HG03280 (cell line): ENCODE measurements at regions not wholly inside any gene's neighbourhood (a gene's known extent, or its start where the extent isn't known, plus 50 kb on each side); places are given as distances from the start of the nearest gene placed in this dataset.
"Not testable (repeated sequence)": the region's sequence is repeated elsewhere in the genome, so short reads cannot be mapped to it uniquely, and the experiment has no call there.

ENCODE experiments used
- ATAC-seq: cut with Tn5 transposase; IDR thresholded peaks from one replicate; pipeline ENCODE4 v1.9.1; 2021; ENCODE audit warnings: mild to moderate bottlenecking, moderate library complexity; ENCODE audit not compliant: unreplicated experiment

DNA sequence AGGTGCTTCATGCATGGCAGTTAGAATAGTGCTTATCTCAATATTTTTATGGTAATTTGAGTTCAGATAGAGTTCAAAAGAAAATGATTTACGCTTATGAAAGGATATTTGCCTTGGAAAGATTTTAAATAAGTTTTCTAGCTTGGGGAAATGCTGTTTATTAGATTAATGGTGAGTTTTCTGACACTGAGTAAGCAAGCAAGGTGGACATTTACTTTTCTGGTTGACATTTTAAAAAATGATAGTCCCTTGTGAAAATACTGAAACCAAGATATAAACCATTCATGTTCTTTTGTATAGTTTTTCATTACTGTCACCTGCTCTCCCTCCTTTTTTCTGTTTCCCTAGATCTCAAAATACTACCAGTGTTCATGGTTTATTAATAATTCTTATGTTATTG lies 1034.8 kb upstream of the SPRY2 start:
- no peak for ATAC-seq

DNA sequence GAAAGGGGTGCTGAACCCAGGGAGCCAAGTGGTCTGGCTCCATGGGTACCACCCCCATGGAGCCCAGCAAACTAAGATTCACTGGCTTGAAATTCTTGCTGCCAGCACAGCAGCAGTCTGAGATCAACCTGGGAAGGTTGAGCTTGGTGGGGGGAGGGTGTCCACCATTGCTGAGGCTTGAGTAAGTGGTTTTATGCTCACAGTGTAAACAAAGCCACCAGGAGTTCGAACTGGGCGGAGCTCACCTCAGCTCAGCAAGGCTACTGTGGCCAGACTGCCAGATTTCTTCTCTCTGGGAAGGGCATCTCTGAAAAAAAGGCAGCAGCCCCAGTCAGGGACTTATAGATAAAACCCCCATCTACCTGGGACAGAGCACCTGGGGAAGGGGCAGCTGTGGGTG lies 1021.8 kb upstream of the SPRY2 start:
- not testable (repeated sequence) for ATAC-seq

DNA sequence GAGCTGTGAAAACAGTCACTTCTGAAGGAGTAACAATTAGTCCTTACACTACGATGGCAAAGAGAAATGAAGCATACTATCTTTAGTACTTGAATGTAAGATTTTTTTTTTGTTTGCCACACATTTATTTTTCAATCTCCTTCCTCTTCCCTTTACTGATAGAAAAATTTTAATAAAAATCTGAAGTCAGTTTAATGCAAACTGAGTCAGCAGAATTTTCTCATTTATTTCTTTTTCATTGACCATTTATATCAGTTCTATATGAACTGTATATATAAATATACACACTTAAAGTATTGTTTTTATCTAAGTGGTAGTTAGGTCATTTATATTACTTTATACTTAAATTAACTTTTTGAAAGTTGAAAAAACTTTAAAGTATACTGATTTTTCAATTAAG lies 1009.1 kb upstream of the SPRY2 start:
- no peak for ATAC-seq

DNA sequence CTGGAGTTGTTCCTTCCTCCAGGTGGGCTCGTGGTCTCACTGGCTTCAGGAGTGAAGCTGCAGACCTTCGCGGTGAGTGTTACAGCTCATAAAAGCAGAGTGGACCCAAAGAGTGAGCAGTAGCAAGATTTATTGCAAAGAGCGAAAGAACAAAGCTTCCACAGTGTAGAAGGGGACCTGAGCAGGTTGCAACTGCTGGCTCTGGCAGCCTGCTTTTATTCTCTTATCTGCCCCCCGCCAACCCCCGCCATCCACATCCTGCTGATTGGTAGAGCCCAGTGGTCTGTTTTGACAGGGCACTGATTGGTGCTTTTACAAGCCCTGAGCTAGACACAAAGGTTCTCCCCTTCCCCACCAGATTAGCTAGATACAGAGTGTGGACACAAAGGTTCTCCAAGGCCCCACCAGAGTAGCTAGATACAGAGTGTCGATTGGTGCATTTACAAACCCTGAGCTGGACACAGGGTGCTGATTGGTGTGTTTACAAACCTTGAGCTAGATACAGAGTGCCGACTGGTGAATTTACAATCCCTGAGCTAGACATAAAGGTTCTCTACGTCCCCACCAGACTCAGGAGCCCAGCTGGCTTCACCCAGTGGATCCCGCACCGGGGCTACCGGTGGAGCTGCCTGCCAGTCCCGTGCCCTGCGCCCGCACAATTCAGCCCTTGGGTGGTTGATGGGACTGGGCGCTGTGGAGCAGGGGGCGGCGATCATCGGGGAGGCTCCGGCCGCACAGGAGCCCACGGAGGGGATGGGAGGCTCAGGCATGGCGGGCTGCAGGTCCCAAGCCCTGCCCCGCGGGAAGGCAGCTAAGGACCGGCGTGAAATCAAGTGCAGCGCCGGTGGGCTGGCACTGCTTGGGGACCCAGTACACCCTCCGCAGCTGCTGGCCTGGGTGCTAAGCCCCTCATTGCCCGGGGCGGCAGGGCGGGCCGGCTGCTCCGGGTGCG lies 999.5 kb upstream of the SPRY2 start:
- ATAC-seq, result not testable (repeated sequence)

DNA sequence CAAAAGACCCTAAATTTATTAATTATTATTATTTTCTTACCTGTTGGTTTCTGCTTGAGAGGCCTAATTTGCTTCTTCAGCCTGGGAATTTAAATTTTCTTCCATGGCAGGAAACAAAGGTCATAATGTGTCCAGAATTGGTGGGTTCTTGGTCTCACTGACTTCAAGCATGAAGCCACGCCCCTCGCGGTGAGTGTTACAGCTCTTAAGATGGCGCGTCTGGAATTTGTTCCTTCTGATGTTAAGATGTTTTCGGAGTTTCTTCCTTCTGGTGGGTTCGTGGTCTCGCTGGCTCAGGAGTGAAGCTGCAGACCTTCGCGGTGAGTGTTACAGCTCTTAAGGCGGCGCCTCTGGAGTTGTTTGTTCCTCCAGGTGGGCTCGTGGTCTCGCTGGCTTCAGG lies 998.7 kb upstream of the SPRY2 start:
- ATAC-seq, result not testable (repeated sequence)

DNA sequence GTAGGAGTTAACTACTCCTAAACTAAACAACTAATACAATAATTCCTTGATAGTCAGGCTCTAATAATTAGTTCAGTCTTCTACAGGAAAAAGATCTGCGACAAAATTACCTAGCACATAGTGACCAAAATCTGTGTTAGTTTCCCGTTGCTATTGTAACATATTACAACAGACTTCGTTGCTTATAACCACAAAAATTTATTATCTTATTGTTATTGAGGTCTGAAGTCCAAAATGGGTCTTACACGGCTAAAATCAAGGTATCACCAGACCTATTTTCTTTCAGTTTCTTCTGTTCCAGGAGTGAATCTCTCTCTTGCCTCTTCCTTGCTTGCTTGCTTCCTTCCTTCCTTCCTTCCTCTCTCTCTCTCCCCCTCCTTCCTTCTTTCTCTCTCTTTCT lies 993.6 kb upstream of the SPRY2 start:
- ATAC-seq, result no peak

DNA sequence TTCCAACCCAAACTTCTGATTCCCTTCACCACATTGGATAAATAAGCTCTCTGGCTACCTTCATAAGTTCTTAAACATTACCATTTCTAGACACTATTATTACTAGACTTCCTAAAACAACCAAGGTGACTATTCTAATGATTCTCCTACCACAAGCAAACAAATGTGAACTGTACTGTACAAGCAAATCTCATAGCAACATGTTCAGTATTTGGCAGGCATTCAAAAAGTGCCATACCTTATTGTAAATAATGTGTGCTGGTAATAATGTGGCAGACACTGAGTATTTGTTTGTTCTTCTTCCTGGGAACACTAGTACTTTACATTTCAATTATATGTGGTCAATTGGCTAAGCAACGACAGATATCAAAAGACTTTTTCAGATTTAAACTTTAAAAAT lies 986.0 kb upstream of the SPRY2 start:
- ATAC-seq, result no peak

DNA sequence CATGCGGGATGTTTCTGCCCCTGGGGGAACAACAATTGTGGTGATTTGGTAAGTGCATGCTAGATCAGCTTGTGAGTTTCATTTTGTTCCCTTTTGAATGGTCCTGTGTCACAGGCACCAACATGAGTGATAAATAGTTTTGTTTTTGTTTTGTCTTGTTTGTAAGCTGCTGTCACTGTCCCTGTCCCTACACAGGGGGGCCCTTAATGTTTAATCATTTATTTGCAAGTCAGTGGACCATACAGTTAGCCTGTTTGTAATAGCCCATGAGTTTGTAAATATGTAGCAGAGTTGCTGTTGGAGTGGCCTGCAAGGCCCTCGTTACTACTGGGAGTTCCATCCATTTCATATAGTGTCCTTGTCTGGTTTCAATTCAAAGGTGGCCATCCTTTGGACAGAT lies 979.6 kb upstream of the SPRY2 start:
- ATAC-seq, result no peak

DNA sequence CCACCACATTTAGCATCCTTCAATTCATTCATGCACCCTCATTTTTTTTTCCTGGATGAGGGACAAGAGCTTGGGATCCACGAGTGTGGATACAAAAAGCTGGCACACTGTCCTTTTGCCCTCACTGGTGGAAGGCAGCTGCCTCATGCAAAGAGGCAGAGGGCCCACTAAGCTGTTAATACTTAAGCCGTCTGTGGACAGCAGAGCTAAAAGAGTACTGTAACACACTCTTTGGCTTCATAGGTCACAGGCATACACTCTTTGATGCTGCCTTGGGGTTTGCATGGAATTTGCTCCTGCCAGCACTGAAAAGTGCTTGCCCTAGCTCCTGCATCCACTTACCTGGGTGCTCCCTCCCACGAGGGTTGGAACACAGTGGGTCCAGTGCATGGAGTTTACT lies 978.4 kb upstream of the SPRY2 start:
- no peak for ATAC-seq

DNA sequence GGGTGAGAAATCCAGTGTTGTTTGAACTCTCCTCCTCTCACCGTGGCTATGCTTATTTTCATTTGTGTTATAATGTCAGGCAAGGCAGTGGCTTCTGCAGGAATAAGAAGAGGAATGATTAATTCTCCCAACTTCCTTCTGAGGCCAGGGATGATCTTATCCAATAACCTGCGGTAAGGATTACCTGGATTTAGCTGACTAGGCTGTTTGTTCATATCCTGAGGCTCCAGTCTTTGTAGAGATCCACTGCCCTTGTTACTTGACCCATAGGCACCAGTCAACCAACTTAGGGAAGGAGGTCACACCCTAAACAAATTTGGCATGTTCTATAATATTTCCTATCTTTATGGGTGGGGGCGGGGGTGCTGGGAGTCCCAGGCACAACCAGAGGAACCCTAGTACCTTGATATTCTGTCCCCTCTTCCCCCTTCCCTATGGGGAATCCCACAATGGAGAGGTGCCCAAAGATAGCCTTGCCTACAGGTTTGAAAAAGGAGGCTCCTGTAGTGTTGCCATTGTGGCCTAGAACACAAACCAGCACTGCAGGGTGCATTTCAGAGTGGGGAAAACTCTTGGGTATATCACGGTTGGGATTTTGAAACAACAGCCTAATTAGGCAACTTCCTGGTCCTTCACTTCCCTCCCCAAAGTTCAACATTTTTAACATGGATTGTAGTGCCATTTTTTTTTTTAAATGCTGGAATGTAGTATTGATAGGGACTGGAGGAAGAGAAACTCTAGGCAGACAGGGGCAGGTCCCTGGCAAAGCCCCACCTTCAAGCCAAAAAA lies 977.5 kb upstream of the SPRY2 start:
- ATAC-seq, result no peak

DNA sequence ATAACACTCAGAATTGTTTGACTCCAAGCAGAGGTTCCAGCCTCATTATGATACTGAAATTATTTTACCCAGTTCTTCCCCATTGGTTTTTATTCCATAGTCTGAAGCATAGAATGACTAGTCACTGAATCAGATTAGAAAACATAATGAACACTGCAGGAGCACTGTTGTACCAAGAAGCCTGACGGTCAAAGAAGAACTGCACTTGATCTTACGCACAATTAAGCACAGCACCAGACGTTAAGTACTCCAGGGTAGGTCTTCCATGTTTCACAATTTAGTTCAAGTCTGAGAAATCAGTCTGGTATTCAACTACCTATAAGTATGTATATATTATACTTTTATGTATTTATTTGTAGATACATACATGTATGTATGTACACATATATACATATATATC lies 973.5 kb upstream of the SPRY2 start:
- ATAC-seq, result no peak

DNA sequence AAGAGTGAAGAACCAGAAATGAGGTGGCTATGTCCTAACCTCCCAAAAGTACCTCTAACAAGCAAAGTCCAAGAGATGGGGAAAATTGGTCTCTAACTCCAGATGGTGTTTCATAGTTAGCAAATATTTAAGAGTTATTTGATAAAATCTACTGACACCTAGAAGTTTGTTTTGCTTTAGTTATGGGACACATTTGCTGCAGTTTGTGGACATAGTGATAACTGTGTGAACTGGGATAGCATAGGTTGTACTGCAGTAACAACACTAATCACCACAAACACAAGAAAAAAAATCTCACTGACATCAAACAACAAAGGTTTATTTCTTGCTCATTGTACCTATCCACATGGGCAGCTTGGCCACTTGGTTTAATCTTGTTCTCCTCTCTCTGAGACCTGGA lies 965.0 kb upstream of the SPRY2 start:
- ATAC-seq, result no peak

DNA sequence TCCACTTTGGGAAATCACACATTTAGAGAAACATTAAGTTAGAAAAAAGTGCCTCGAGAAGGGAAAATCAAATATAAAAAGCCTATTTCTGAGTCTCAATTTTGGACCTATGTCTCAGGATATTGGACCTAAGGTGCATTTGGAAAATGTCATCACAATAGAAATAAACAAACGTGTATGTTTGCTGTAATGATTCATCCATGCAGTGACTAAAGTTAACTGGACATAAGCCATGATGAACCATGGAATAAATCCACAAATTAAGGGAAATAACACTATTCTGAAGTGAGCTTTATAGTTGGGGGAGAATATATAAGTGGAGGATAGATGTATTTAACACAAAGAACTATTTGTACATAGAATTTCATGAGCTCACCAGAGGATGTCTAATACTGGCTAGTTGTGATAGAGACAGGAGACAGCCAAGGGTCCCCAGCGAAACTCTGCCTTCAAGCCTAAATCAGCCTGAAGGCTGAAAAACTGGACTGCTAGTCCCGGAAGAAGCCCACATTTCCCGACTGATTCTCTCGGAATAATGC lies 963.3 kb upstream of the SPRY2 start:
- no peak for ATAC-seq

DNA sequence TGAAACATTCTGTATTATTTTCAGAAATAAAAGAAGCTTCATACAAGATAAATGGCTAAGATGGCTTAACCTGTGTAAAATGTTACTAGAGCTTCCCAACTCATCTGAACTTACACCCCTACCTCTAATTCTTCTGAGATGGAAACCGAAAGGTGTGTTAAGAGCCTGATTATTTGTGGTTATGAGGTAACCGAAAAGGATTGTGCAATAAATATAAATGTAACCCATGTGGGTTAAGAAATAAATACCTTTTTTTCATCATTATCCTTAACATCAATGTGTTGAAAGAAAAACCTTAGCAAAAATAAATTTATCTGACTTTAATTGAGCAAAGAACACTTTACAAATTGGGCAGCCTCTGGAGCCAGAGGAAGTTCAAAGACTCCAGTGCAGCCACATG lies 961.8 kb upstream of the SPRY2 start:
- ATAC-seq, result no peak

DNA sequence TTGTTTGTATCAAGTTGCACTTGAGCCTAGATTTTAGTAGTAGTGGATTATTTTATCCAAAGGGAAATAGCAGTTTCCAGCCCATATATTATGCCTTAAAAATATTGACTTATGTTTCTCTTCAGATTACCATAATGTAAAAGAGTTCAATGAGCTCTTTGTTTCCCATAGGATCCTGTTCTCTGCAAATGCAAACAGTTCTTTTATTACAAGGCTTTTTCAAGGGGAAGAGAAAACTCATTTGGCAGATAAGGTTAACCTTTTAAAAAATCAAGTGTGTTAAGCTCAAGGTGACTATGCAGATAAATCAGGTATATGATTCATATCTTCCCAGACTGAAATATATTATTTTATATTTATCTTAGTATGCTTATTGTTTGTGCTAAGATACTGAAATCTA lies 961.2 kb upstream of the SPRY2 start:
- no peak for ATAC-seq

DNA sequence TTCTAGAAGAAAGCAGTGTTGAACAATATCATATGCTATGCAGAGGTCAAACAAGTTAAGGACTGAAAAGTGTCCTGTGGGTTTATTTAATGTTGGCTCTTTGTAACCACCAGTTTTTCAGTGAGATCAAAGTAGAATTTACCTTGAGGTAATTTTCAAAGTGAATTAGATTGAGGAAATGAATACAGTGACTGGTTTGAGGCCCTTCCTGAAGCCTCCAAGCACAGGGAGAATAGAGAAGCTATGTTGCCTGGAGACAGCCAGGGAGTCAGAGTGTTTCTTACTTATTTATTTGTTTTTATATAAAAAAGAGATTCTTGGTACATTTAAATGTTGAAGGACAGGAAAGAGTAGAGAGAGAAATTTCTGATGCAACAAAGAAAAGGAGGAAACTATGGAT lies 954.3 kb upstream of the SPRY2 start:
- ATAC-seq, result no peak

DNA sequence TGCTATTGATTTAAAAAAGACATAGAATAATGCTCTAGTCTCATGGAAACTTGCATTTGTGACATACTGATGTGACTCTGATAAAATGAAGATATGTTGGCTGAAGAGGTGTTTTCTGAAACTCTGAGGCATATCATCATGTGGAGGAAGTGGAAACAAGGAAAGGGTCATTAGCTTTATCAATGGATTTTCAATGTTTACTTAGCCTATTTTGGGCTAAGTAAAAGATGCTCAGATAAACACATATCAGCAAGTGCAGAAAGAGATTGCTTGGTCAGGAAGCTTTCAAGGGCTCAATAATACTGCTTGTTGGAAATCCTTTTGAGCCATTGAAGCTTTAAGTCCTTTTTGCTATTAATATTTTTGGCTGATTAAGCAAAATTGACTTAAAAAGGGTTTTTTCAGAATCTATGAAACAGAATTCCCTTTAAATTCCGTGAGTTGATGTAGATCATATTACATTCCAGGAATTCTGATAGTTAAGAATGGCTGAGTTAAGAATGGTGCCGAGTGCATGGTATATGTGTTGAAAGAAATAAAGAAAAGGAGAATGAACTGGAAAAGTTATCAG lies 952.8 kb upstream of the SPRY2 start:
- ATAC-seq, result no peak

DNA sequence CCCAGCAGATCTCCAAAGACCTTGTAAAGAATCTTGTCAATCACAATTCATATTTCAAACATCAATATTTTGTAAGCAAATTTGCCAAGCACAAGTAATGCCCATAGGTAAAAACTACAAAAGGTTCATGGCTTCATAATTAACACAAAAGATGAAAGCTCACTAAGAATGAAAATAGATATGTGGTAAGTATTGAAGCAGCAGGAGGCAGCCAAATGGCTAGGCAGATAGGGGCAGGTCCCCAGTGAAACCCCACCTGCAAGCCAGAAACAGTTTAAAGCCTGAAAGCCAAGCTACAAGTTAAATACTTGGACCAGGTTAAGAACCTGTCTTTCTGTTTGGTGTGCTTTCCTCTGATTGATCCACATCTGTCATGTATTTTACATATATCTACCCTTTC lies 942.6 kb upstream of the SPRY2 start:
- no peak for ATAC-seq

DNA sequence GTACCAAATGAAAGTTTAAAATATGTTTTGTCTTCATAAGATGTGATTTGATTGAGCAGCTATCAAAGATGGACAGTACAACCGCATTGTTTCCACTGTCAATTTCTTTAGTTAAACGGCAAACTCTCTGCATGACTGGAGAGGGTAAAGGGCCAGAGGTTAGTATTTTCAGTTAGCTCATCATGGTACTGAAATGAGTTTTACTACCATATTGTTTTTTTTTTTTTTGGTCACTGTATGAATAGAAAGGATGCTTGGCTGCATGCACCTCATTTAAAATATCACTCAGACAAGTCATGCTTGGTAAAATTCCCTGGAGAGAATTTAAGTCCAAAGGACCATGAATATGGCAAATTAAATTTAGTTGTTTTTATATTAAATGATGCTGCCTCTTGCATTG lies 942.1 kb upstream of the SPRY2 start:
- no peak for ATAC-seq

DNA sequence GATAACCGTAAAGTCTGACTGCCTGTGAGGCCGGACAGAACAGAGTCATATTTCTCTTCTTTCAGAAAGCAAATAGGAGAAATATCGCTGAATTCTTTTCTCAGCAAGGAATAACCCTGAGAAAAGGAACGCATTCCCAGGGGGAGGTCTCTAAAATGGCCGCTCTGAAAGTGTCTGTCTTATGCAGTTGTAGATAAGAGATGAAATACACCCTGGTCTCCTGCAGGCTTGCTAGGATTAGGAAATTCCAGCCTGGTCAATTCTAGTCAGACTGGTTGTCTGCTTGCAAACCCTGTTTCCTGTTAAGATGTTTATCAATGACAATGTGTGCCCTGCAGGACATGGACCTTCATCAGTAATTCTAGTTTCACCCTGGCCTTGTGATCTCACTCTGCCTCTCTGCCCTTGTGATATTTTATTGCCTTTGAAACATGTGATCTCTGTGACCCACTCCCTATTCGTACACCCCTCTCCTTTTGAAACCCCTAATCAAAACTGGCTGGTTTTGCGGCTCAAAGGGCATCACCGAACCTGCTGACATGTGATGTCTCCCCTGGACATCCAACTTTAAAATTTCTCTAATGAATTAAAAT lies 934.8 kb upstream of the SPRY2 start:
- ATAC-seq, result no peak

DNA sequence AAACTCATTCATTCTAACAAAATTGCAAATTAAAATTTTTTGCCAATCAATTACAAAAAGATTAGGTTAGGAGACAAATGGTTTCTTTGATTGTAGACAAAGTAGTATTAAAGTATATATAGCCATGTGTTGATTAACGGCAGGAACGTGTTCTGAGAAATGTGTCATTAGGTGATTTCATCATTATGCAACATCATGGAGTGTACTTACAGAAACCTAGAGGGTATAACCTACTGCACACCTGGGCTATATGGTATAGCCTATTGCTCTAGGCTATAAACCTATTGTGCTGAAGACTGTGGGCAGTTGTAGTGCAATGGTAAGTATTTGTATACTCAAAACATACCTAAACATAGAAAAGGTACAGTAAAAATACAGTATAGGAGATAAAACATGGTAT lies 906.8 kb upstream of the SPRY2 start:
- ATAC-seq, result no peak
